K562 (cell line): ENCODE measurements at regions not wholly inside any gene's neighbourhood (a gene's known extent, or its start where the extent isn't known, plus 50 kb on each side); places are given as distances from the start of the nearest gene placed in this dataset.

Experiments used
- ETV5 ChIP-seq: sonication (generic); formaldehyde crosslinking; IDR thresholded peaks from 2 replicates; pipeline ENCODE4 v1.4.0; 2020; ENCODE audit warnings: low read depth, mild to moderate bottlenecking, missing genetic modification reagents
- IRF1 ChIP-seq: sonication (generic); formaldehyde crosslinking; IDR thresholded peaks from 2 replicates; pipeline ENCODE4 v1.8.0; 2022; ENCODE audit warnings: missing genetic modification reagents, mild to moderate bottlenecking, borderline replicate concordance
- KDM4B ChIP-seq, 2 experiments: fragments of 450-650 bp in 1 of 2; sonication (generic) in 1 of 2; IDR thresholded peaks; 2 replicates each; pipeline ENCODE4 v1.6.1; 2016 to 2017; ENCODE audit warnings: borderline replicate concordance in 2 of 2, antibody characterized with exemption in 1 of 2, low read depth in 1 of 2, mild to moderate bottlenecking in 1 of 2
- NR3C1 ChIP-seq: sonication (generic); formaldehyde crosslinking; IDR thresholded peaks from 2 replicates; pipeline ENCODE4 v1.8.1; 2022; ENCODE audit warnings: missing genetic modification reagents
- POLR2A ChIP-seq: fragments of 450-650 bp; conservative IDR thresholded peaks from 2 replicates; pipeline ENCODE4 v1.6.1; 2016
- POLR2G ChIP-seq: fragments of 200-400 bp; formaldehyde crosslinking; IDR thresholded peaks from 2 replicates; pipeline ENCODE4 v1.6.1; 2017; ENCODE audit warnings: low read depth, mild to moderate bottlenecking, antibody characterized with exemption, low read length, moderate library complexity
- SREBF1 ChIP-seq: fragments of 150-350 bp; IDR thresholded peaks from 2 replicates; pipeline ENCODE4 v1.6.1; 2014; ENCODE audit warnings: antibody characterized with exemption, low read depth, low read length, borderline replicate concordance
- ZNF232 ChIP-seq: sonication (generic); formaldehyde crosslinking; IDR thresholded peaks from 2 replicates; pipeline ENCODE4 v1.8.0; 2022; ENCODE audit warnings: mild to moderate bottlenecking, missing genetic modification reagents
- ZNF398 ChIP-seq: fragments of 250-450 bp; sonication (Bioruptor Pico); IDR thresholded peaks from 2 replicates; pipeline ENCODE4 v1.8.0; 2021; ENCODE audit warnings: moderate library complexity, mild to moderate bottlenecking, inconsistent platforms
- ZNF695 ChIP-seq: fragments of 450-650 bp; formaldehyde crosslinking; IDR thresholded peaks from 2 replicates; pipeline ENCODE4 v1.4.0; 2020; ENCODE audit warnings: mild to moderate bottlenecking, moderate library complexity
- ZZZ3 ChIP-seq: fragments of 450-650 bp; IDR thresholded peaks from 2 replicates; pipeline ENCODE4 v1.6.1; 2016; ENCODE audit warnings: antibody characterized with exemption, mild to moderate bottlenecking, moderate library complexity
- TF ChIP-seq, protein P1 (sequence below): sonication (generic); formaldehyde crosslinking; IDR thresholded peaks from 2 replicates; pipeline ENCODE4 v1.8.1; 2023; ENCODE audit warnings: mild to moderate bottlenecking, missing genetic modification reagents, moderate library complexity
- TF ChIP-seq, protein P2 (sequence below), 3 experiments: IDR thresholded peaks in 2 of 3; conservative IDR thresholded peaks in 1 of 3; 2 replicates each; pipeline ENCODE4 v1.5.1; 2011 to 2012; ENCODE audit warnings: low read length in 3 of 3, mild to moderate bottlenecking in 3 of 3, control low read depth in 2 of 3, improper control_type of control experiment in 1 of 3, inconsistent platforms in 1 of 3, low read depth in 1 of 3, mixed read lengths in 1 of 3, moderate library complexity in 1 of 3; ENCODE audit not compliant: insufficient read depth in 2 of 3
- TF ChIP-seq, protein P3 (sequence below): fragments of 200-800 bp; sonication (Bioruptor generic); IDR thresholded peaks from 2 replicates; pipeline ENCODE4 v1.6.1; 2016; ENCODE audit warnings: missing genetic modification characterization, missing compliant biosample characterization

DNA sequence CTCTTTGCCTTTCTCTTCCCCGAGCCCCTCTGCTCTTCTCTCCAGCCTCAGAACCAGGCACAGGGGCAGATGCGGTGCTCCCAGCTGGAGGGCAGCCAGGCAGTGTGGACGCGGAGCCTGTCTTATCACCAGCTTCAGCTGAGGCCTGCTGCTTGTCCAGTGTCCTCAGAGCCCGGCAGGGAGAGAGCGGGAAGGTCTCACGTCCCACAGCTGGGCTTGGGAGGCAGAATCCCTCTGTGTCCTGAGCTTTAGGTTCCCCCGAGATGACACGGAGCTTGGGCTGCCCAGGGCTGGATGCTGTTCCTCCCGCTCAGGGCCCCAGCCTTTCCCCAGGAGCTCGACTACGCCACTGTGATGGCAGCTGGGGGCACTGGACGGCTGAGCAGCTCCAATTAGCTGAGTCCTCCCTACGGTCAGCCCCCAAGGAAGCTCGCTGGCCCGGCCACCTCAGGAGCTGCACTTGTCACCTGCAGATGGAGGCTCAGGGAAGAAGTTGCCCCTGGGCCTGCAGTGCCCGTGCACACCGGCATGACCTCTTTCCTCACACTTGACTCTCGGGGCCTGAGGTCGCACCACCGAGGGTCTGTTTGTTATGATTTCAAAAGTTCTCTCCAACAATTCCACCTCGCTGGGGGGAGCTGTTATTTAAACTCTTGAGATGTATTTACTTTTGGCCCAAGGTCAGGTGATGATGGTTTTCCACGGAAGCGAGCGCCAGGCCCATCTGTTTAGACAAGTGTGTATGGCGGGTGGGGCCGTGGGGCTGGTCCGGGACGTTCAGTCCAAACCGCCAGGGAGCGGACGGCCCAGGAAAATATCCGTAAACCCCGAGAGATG is 127.3 kb downstream of the SIK1 start:
- TF ChIP-seq ETV5 (CRISPR knock-in tag) (no peak), POLR2A (no peak), KDM4B (IDR thresholded peaks at IDR 0.05; ENCODE audit: borderline replicate concordance in 2 of 2, low read depth in 1 of 2) (no peak), ZNF232 (CRISPR knock-in tag) (no peak), SREBF1 (no peak), ZNF398 (CRISPR knock-in tag) (no peak), IRF1 (CRISPR knock-in tag) (no peak), POLR2G (no peak), NR3C1 (no peak), ZZZ3 (no peak), ZNF695 (CRISPR knock-in tag) (no peak)
- TF ChIP-seq, protein P1, sequence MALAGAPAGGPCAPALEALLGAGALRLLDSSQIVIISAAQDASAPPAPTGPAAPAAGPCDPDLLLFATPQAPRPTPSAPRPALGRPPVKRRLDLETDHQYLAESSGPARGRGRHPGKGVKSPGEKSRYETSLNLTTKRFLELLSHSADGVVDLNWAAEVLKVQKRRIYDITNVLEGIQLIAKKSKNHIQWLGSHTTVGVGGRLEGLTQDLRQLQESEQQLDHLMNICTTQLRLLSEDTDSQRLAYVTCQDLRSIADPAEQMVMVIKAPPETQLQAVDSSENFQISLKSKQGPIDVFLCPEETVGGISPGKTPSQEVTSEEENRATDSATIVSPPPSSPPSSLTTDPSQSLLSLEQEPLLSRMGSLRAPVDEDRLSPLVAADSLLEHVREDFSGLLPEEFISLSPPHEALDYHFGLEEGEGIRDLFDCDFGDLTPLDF = no peak
- TF ChIP-seq, protein P2, sequence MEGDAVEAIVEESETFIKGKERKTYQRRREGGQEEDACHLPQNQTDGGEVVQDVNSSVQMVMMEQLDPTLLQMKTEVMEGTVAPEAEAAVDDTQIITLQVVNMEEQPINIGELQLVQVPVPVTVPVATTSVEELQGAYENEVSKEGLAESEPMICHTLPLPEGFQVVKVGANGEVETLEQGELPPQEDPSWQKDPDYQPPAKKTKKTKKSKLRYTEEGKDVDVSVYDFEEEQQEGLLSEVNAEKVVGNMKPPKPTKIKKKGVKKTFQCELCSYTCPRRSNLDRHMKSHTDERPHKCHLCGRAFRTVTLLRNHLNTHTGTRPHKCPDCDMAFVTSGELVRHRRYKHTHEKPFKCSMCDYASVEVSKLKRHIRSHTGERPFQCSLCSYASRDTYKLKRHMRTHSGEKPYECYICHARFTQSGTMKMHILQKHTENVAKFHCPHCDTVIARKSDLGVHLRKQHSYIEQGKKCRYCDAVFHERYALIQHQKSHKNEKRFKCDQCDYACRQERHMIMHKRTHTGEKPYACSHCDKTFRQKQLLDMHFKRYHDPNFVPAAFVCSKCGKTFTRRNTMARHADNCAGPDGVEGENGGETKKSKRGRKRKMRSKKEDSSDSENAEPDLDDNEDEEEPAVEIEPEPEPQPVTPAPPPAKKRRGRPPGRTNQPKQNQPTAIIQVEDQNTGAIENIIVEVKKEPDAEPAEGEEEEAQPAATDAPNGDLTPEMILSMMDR (IDR thresholded peaks at IDR 0.05 in 2 of 3, conservative IDR thresholded peaks at IDR 0.05 in 1 of 3; ENCODE audit: insufficient read depth in 2 of 3, low read depth in 1 of 3, low read length in 3 of 3) = no peak
- TF ChIP-seq, protein P3, sequence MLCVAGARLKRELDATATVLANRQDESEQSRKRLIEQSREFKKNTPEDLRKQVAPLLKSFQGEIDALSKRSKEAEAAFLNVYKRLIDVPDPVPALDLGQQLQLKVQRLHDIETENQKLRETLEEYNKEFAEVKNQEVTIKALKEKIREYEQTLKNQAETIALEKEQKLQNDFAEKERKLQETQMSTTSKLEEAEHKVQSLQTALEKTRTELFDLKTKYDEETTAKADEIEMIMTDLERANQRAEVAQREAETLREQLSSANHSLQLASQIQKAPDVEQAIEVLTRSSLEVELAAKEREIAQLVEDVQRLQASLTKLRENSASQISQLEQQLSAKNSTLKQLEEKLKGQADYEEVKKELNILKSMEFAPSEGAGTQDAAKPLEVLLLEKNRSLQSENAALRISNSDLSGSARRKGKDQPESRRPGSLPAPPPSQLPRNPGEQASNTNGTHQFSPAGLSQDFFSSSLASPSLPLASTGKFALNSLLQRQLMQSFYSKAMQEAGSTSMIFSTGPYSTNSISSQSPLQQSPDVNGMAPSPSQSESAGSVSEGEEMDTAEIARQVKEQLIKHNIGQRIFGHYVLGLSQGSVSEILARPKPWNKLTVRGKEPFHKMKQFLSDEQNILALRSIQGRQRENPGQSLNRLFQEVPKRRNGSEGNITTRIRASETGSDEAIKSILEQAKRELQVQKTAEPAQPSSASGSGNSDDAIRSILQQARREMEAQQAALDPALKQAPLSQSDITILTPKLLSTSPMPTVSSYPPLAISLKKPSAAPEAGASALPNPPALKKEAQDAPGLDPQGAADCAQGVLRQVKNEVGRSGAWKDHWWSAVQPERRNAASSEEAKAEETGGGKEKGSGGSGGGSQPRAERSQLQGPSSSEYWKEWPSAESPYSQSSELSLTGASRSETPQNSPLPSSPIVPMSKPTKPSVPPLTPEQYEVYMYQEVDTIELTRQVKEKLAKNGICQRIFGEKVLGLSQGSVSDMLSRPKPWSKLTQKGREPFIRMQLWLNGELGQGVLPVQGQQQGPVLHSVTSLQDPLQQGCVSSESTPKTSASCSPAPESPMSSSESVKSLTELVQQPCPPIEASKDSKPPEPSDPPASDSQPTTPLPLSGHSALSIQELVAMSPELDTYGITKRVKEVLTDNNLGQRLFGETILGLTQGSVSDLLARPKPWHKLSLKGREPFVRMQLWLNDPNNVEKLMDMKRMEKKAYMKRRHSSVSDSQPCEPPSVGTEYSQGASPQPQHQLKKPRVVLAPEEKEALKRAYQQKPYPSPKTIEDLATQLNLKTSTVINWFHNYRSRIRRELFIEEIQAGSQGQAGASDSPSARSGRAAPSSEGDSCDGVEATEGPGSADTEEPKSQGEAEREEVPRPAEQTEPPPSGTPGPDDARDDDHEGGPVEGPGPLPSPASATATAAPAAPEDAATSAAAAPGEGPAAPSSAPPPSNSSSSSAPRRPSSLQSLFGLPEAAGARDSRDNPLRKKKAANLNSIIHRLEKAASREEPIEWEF (CRISPR knock-in tag) = no peak
